HG03280 (cell line): ENCODE measurements at regions not wholly inside any gene's neighbourhood (a gene's known extent, or its start where the extent isn't known, plus 50 kb on each side); places are given as distances from the start of the nearest gene placed in this dataset.

Experiments
- ATAC-seq: cut with Tn5 transposase; IDR thresholded peaks from one replicate; pipeline ENCODE4 v1.9.1; 2021; ENCODE audit warnings: mild to moderate bottlenecking, moderate library complexity; ENCODE audit not compliant: unreplicated experiment

GRCh38 chr14:101505236-101505970, 55.9 kb upstream of the DIO3 start:
- ATAC-seq = no peak

GRCh38 chr14:101506211-101506925, 54.9 kb upstream of the DIO3 start:
- ATAC-seq = no peak

- ATAC-seq = no peak
Measured at GRCh38 chr14:101506926-101507835, 54.1 kb upstream of the DIO3 start.

- ATAC-seq = no peak
Measured at GRCh38 chr14:101507836-101508150, 53.5 kb upstream of the DIO3 start.

- no peak for ATAC-seq
Measured at GRCh38 chr14:101508196-101508947, 52.9 kb upstream of the DIO3 start.

- no peak for ATAC-seq
Measured at GRCh38 chr14:101508948-101509729, 52.2 kb upstream of the DIO3 start.

GRCh38 chr14:101509730-101510371, 51.4 kb upstream of the DIO3 start:
- ATAC-seq = no peak

GRCh38 chr14:101511199-101511598, 50.1 kb upstream of the DIO3 start:
- ATAC-seq = no peak
